ENCODE measurements at regions not wholly inside any gene's neighbourhood (a gene's known extent, or its start where the extent isn't known, plus 50 kb on each side); places are given as distances from the start of the nearest gene placed in this dataset.
"Not testable (repeated sequence)": the region's sequence is repeated elsewhere in the genome, so short reads cannot be mapped to it uniquely, and the experiment has no call there.

- TF ChIP-seq CTCF (IDR thresholded peaks at IDR 0.05; ENCODE audit: poor library complexity); EZH2 (IDR thresholded peaks at IDR 0.05; ENCODE audit: borderline replicate concordance): not testable (repeated sequence)
Measured at GRCh38 chr7:56993779-56994178, 138.5 kb downstream of the ZNF479 start.

Measured in hepatocyte (in vitro differentiated cells).